HL-60 (cell line): ENCODE measurements at regions not wholly inside any gene's neighbourhood (a gene's known extent, or its start where the extent isn't known, plus 50 kb on each side); places are given as distances from the start of the nearest gene placed in this dataset.

ENCODE experiments used
- DNase-seq, 2 experiments: peaks; one replicate each; pipeline ENCODE4 v3.0.0-alpha.2; 2010 to 2020; ENCODE audit warnings: low read depth in 1 of 2, low spot score in 1 of 2
- H3K27ac ChIP-seq: fragments of 250-450 bp; sonication (Bioruptor Pico); replicated peaks from 2 replicates; pipeline ENCODE4 v1.5.1; 2020; ENCODE audit warnings: mild to moderate bottlenecking, moderate library complexity
- H3K27me3 ChIP-seq: fragments of 250-450 bp; sonication (Bioruptor Pico); 2 replicates; pipeline ENCODE4 v1.5.1; 2021; ENCODE audit warnings: mild to moderate bottlenecking, moderate library complexity; ENCODE audit not compliant: insufficient read depth, poor library complexity, severe bottlenecking
- H3K4me3 ChIP-seq: replicated peaks from 2 replicates; pipeline ENCODE4 v1.5.1; 2011; ENCODE audit warnings: mild to moderate bottlenecking, control low read depth, low read length; ENCODE audit not compliant: insufficient read depth
- GABPA ChIP-seq: IDR thresholded peaks from 2 replicates; pipeline ENCODE4 v1.6.1; 2012; ENCODE audit warnings: low read depth
- POLR2AphosphoS5 ChIP-seq: IDR thresholded peaks from 2 replicates; pipeline ENCODE4 v1.6.1; 2012; ENCODE audit warnings: low read depth
- SPI1 ChIP-seq: IDR thresholded peaks from 2 replicates; pipeline ENCODE4 v1.6.1; 2012; ENCODE audit warnings: low read depth, mild to moderate bottlenecking, borderline replicate concordance
- TF ChIP-seq, protein P1 (sequence below): IDR thresholded peaks from one replicate; pipeline ENCODE4 v1.5.1; 2011; ENCODE audit warnings: low read length, control low read depth, inconsistent platforms; ENCODE audit not compliant: insufficient read depth
- TF ChIP-seq, protein P2 (sequence below): IDR thresholded peaks from 2 replicates; pipeline ENCODE4 v1.6.1; 2012; ENCODE audit warnings: low read depth; ENCODE audit not compliant: insufficient replicate concordance

DNA sequence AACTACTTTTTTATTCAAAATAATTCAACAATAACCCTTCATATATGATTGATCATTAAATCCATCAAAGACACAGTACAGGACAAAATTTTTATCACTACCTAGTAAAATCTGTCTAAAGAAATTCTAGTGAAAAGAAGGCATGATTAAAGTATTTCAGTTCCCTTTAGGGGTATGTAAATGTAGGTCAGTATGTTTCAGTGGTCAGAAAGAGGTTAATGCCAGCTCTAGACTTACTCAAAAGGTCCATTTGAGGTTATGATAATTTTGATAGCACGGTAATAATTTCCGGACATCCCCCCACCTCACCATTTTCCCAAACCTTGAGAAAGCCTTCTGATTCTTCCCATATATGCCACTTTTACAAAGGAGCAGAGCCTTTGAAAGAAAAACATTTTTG, 193.5 kb upstream of the ID4 start:
- TF ChIP-seq, protein P1, sequence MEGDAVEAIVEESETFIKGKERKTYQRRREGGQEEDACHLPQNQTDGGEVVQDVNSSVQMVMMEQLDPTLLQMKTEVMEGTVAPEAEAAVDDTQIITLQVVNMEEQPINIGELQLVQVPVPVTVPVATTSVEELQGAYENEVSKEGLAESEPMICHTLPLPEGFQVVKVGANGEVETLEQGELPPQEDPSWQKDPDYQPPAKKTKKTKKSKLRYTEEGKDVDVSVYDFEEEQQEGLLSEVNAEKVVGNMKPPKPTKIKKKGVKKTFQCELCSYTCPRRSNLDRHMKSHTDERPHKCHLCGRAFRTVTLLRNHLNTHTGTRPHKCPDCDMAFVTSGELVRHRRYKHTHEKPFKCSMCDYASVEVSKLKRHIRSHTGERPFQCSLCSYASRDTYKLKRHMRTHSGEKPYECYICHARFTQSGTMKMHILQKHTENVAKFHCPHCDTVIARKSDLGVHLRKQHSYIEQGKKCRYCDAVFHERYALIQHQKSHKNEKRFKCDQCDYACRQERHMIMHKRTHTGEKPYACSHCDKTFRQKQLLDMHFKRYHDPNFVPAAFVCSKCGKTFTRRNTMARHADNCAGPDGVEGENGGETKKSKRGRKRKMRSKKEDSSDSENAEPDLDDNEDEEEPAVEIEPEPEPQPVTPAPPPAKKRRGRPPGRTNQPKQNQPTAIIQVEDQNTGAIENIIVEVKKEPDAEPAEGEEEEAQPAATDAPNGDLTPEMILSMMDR, result no peak
- TF ChIP-seq GABPA, result no peak
- TF ChIP-seq SPI1, result no peak
- TF ChIP-seq, protein P2, sequence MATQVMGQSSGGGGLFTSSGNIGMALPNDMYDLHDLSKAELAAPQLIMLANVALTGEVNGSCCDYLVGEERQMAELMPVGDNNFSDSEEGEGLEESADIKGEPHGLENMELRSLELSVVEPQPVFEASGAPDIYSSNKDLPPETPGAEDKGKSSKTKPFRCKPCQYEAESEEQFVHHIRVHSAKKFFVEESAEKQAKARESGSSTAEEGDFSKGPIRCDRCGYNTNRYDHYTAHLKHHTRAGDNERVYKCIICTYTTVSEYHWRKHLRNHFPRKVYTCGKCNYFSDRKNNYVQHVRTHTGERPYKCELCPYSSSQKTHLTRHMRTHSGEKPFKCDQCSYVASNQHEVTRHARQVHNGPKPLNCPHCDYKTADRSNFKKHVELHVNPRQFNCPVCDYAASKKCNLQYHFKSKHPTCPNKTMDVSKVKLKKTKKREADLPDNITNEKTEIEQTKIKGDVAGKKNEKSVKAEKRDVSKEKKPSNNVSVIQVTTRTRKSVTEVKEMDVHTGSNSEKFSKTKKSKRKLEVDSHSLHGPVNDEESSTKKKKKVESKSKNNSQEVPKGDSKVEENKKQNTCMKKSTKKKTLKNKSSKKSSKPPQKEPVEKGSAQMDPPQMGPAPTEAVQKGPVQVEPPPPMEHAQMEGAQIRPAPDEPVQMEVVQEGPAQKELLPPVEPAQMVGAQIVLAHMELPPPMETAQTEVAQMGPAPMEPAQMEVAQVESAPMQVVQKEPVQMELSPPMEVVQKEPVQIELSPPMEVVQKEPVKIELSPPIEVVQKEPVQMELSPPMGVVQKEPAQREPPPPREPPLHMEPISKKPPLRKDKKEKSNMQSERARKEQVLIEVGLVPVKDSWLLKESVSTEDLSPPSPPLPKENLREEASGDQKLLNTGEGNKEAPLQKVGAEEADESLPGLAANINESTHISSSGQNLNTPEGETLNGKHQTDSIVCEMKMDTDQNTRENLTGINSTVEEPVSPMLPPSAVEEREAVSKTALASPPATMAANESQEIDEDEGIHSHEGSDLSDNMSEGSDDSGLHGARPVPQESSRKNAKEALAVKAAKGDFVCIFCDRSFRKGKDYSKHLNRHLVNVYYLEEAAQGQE, result no peak
- TF ChIP-seq POLR2AphosphoS5, result no peak
- no peak for DNase-seq
- Histone ChIP-seq H3K27ac (no peak overlapping the region), H3K27me3 (no peaks in the 10 kb centered on the region), H3K4me3 (no peak overlapping the region)

DNA sequence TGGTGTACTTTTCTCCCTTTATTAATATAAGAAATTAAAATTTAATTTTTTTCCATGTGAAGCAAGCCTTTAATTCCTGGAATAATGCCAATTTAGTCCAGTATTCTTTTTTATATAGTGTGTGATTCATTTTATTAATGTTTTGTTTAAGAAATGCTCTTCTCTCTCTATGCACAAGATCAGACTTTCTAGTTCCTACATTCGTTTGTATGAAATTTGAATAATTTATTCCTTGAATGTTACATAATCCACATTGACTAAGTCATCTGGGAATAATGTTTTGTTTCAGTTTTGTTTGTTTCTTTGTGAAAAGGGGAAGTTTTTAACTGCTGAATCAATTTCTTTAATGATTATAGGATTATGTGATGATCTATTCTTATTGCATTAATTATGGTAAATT, 181.4 kb upstream of the ID4 start:
- TF ChIP-seq, protein P2, result no peak
- TF ChIP-seq, protein P1, result no peak
- no peak for TF ChIP-seq SPI1
- no peak for TF ChIP-seq GABPA
- TF ChIP-seq POLR2AphosphoS5, result no peak
- DNase-seq, result no peak

DNA sequence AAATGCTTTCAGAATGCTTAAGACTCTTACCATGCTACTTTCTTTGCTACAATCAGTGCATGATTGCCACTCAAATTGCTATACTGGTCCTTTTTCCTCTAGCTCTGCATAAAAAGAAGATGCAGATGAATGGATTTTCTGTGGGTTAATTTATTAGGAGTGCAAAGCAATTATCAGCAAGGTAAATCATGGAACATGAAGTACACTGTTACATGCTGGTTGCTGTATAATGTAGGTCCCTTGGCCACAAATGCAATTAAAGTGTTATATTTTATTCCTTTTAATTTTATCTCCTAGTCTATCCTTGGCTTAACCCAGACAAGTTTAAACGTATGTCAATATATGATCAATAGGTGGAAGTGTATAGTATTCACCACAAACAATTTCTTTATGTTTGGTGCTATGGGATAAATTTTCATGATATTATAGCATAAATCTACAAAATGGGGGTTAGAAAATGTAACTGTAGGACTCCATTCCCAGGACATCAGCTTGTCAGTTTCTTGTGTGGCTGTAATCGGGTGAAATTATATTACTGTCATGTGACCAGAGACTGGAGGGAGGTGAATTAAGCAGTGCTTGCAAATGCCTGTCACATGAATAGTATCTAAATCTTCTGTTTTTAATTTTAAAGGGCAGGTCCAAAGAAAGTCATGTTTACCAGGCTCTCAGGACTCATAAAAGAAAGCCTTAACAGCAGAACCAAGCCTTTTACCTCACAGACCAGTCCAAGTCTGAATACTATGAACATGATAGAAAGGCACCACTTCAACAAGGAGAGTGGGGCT, 176.9 kb upstream of the ID4 start:
- no peak for TF ChIP-seq GABPA
- TF ChIP-seq POLR2AphosphoS5, result no peak
- TF ChIP-seq, protein P1, result no peak
- TF ChIP-seq, protein P2, result no peak
- no peak for TF ChIP-seq SPI1
- no peaks in the 10 kb centered on the region for H3K27me3 ChIP-seq
- no peak for DNase-seq

More for the DNA sequence above, 181.4 kb upstream of the ID4 start:
- Histone ChIP-seq H3K27me3 (no peaks in the 10 kb centered on the region), H3K4me3 (no peak overlapping the region), H3K27ac (no peak overlapping the region)

More for the DNA sequence above, 176.9 kb upstream of the ID4 start:
- Histone ChIP-seq H3K4me3 (no peak overlapping the region), H3K27ac (no peak overlapping the region)
